Smooth muscle cell (in vitro differentiated cells): ENCODE measurements at regions not wholly inside any gene's neighbourhood (a gene's known extent, or its start where the extent isn't known, plus 50 kb on each side); places are given as distances from the start of the nearest gene placed in this dataset.

Experiments
- DNase-seq: peaks from one replicate; lab custom pipeline; 2025; ENCODE audit not compliant: unreplicated experiment; lab: John Stamatoyannopoulos, UW
- H2AFZ ChIP-seq: fragments of 200-600 bp; sonication (generic); 2 replicates; pipeline ENCODE4 v1.6.0; 2016; ENCODE audit warnings: antibody characterized with exemption, low read depth, mild to moderate bottlenecking
- H3F3A ChIP-seq: fragments of 200-600 bp; sonication (generic); 2 replicates; pipeline ENCODE4 v1.6.0; 2017; ENCODE audit warnings: antibody characterized with exemption, low read depth
- H3K27ac ChIP-seq: fragments of 200-600 bp; sonication (generic); 2 replicates; pipeline ENCODE4 v1.5.1; 2016; ENCODE audit warnings: low read depth, mild to moderate bottlenecking
- H3K27me3 ChIP-seq: fragments of 200-600 bp; sonication (generic); 2 replicates; pipeline ENCODE4 v1.6.1; 2016; ENCODE audit warnings: low read depth, mild to moderate bottlenecking
- H3K36me3 ChIP-seq: fragments of 200-600 bp; sonication (generic); 2 replicates; pipeline ENCODE4 v1.5.1; 2016; ENCODE audit warnings: low read depth
- H3K4me1 ChIP-seq: fragments of 200-600 bp; sonication (generic); 2 replicates; pipeline ENCODE4 v1.5.1; 2016; ENCODE audit warnings: low read depth
- H3K4me2 ChIP-seq: fragments of 200-600 bp; sonication (generic); 2 replicates; pipeline ENCODE4 v1.6.0; 2016; ENCODE audit warnings: mild to moderate bottlenecking
- H3K4me3 ChIP-seq: fragments of 200-600 bp; sonication (generic); 2 replicates; pipeline ENCODE4 v1.5.1; 2016; ENCODE audit warnings: mild to moderate bottlenecking
- H3K79me2 ChIP-seq: fragments of 200-600 bp; sonication (generic); 2 replicates; pipeline ENCODE4 v1.6.0; 2016; ENCODE audit warnings: low read depth, mild to moderate bottlenecking
- H3K9ac ChIP-seq: fragments of 200-600 bp; sonication (generic); 2 replicates; pipeline ENCODE4 v1.6.0; 2016; ENCODE audit warnings: low read depth
- H3K9me3 ChIP-seq: fragments of 200-600 bp; sonication (generic); replicated peaks from 2 replicates; pipeline ENCODE4 v1.5.1; 2016; ENCODE audit warnings: low read depth
- H4K20me1 ChIP-seq: fragments of 200-600 bp; sonication (generic); 2 replicates; pipeline ENCODE4 v1.6.0; 2016; ENCODE audit warnings: low read depth
- WGBS: methylation state at CpG from one replicate; pipeline ENCODE4 v1.1.7; 2016; ENCODE audit warnings: low lambda C conversion rate; 5-methylcytosine and 5-hydroxymethylcytosine counted together
- TF ChIP-seq, protein P1 (sequence below): fragments of 200-600 bp; sonication (generic); IDR thresholded peaks from 2 replicates; pipeline ENCODE4 v1.5.1; 2017; ENCODE audit warnings: borderline replicate concordance, mild to moderate bottlenecking, antibody characterized with exemption; ENCODE audit not compliant: insufficient read depth, poor library complexity, severe bottlenecking

DNA sequence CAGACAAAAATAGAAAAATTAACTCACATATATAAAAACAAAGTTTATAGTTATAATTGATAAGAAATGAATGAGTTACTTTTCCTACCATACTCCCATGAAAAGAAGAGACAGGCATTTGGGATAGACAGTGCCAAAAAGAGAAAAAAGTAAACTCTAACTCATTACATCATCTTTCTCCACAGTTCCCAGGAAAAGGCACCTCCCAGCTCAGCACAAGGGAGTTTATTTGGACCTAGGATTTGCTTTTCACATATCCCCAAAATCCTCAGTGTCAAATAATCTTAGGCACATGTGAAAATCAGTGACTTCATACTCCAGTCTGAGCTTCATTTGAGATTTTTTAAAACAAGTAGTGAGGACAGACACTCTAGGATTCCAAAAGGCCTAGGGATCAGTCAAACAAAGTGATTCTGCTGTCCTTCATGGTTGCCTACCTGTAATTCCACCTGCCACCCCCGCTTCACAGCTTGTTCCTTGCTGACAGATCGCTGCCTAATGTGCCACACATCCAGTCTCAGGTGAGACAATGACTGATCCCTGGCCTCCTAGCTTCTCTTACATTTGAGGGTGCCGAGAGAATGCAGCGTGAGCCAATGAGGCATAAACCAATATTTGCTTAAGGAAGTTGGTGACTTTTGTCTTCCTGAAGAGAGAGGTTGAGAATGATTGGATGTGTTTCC is 573.7 kb downstream of the TBL1XR1 start:
- Histone ChIP-seq H3K79me2 (no peaks in the 10 kb centered on the region), H3K36me3 (no peaks in the 10 kb centered on the region), H3K4me2 (no peak overlapping the region), H3K9ac (no peak overlapping the region), H3K27me3 (no peaks in the 10 kb centered on the region), H3K9me3 (no peaks in the 10 kb centered on the region), H4K20me1 (no peaks in the 10 kb centered on the region), H3F3A (no peaks in the 10 kb centered on the region), H3K4me3 (no peak overlapping the region), H2AFZ (no peak overlapping the region), H3K4me1 (no peaks in the 10 kb centered on the region), H3K27ac (no peak overlapping the region)
- WGBS: 91% methylated on average over 4 of the region's 4 CpGs
- DNase-seq: no peak
- TF ChIP-seq, protein P1, sequence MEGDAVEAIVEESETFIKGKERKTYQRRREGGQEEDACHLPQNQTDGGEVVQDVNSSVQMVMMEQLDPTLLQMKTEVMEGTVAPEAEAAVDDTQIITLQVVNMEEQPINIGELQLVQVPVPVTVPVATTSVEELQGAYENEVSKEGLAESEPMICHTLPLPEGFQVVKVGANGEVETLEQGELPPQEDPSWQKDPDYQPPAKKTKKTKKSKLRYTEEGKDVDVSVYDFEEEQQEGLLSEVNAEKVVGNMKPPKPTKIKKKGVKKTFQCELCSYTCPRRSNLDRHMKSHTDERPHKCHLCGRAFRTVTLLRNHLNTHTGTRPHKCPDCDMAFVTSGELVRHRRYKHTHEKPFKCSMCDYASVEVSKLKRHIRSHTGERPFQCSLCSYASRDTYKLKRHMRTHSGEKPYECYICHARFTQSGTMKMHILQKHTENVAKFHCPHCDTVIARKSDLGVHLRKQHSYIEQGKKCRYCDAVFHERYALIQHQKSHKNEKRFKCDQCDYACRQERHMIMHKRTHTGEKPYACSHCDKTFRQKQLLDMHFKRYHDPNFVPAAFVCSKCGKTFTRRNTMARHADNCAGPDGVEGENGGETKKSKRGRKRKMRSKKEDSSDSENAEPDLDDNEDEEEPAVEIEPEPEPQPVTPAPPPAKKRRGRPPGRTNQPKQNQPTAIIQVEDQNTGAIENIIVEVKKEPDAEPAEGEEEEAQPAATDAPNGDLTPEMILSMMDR: no peak

DNA sequence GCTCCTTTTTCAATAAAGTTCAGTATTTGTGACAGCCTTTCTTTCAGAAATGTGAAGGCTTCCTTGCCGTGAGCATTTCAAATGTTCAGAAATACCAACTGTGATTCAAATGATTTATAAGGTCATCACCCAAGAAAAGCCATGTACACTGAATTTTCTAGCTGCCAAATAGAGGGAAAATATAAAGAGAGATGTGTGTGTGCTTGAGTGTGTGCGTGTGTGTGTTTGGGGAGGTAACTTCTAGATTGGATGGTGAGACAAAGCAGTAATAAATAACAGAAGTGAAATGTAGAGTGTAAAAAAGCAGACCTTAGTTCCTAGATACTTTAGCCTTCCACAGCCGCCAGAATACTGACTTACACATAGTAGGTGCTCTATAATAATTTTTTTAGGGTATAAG is 577.4 kb downstream of the TBL1XR1 start:
- DNase-seq: no peak
- H4K20me1 ChIP-seq: no peaks in the 10 kb centered on the region
- H3K9me3 ChIP-seq: no peaks in the 10 kb centered on the region
- no peaks in the 10 kb centered on the region for H3K27me3 ChIP-seq
- no peak overlapping the region for H3K4me2 ChIP-seq
- no peak overlapping the region for H3K27ac ChIP-seq
- H3K9ac ChIP-seq: no peak overlapping the region
- no peaks in the 10 kb centered on the region for H3K36me3 ChIP-seq
- H3F3A ChIP-seq: no peaks in the 10 kb centered on the region
- no peak overlapping the region for H2AFZ ChIP-seq
- TF ChIP-seq, protein P1: no peak
- WGBS: 93% methylated on average over 3 of the region's 3 CpGs
- H3K4me1 ChIP-seq: no peaks in the 10 kb centered on the region
- H3K79me2 ChIP-seq: no peaks in the 10 kb centered on the region
- H3K4me3 ChIP-seq: no peak overlapping the region

GRCh38 chr3:176615826-176616225 is 581.5 kb downstream of the TBL1XR1 start:
- H3K4me1 ChIP-seq: no peaks in the 10 kb centered on the region
- TF ChIP-seq, protein P1: no peak
- H3K27me3 ChIP-seq: no peaks in the 10 kb centered on the region
- H3K36me3 ChIP-seq: no peaks in the 10 kb centered on the region
- no peaks in the 10 kb centered on the region for H4K20me1 ChIP-seq
- no peak overlapping the region for H3K27ac ChIP-seq
- no peaks in the 10 kb centered on the region for H3K79me2 ChIP-seq
- no peak overlapping the region for H3K4me3 ChIP-seq
- H3F3A ChIP-seq: no peaks in the 10 kb centered on the region
- H2AFZ ChIP-seq: no peak overlapping the region
- no peak for DNase-seq
- H3K9ac ChIP-seq: no peak overlapping the region
- no peak overlapping the region for H3K4me2 ChIP-seq
- no peaks in the 10 kb centered on the region for H3K9me3 ChIP-seq

GRCh38 chr3:176611703-176612102 is 585.6 kb downstream of the TBL1XR1 start:
- TF ChIP-seq, protein P1: no peak
- Histone ChIP-seq H3K27ac (no peak overlapping the region), H3K36me3 (no peaks in the 10 kb centered on the region), H3K4me3 (no peak overlapping the region), H3K9ac (no peak overlapping the region), H4K20me1 (no peaks in the 10 kb centered on the region), H2AFZ (no peak overlapping the region), H3K79me2 (no peaks in the 10 kb centered on the region), H3K4me2 (no peak overlapping the region), H3K27me3 (no peaks in the 10 kb centered on the region), H3K4me1 (no peaks in the 10 kb centered on the region), H3K9me3 (no peaks in the 10 kb centered on the region), H3F3A (no peaks in the 10 kb centered on the region)
- WGBS: 93% methylated on average over 1 of the region's 1 CpG
- no peak for DNase-seq
